ENCODE measurements at regions not wholly inside any gene's neighbourhood (a gene's known extent, or its start where the extent isn't known, plus 50 kb on each side); places are given as distances from the start of the nearest gene placed in this dataset.

GRCh38 chr2:56455642-56456041 lies 271.9 kb downstream of the CCDC85A start:
- no peaks in the 10 kb centered on the region for H3K36me3 ChIP-seq (ENCODE audit: low read depth)
- no peaks in the 10 kb centered on the region for H3K4me1 ChIP-seq (ENCODE audit: low read depth)
- ATAC-seq = no peak
- TF ChIP-seq CTCF (IDR thresholded peaks at IDR 0.05) = no peak
- intact Hi-C loops (cut with DNase I, micrococcal nuclease) = no loop called here
- no peaks in the 10 kb centered on the region for H3K9me3 ChIP-seq
- no peak overlapping the region for H3K4me3 ChIP-seq
- DNase-seq = no peak

- H3K9me3 ChIP-seq = no peaks in the 10 kb centered on the region
- DNase-seq (no peak), ATAC-seq (no peak)
- no peak for TF ChIP-seq CTCF (IDR thresholded peaks at IDR 0.05)
- H3K4me3 ChIP-seq = no peak overlapping the region
- intact Hi-C loops (cut with DNase I, micrococcal nuclease) = no loop called here
- no peaks in the 10 kb centered on the region for H3K4me1 ChIP-seq (ENCODE audit: low read depth)
- no peaks in the 10 kb centered on the region for H3K36me3 ChIP-seq (ENCODE audit: low read depth)
These were observed 273.0 kb downstream of the CCDC85A start for GRCh38 chr2:56456791-56457190.

- no peaks in the 10 kb centered on the region for H3K9me3 ChIP-seq
- no peak for ATAC-seq
- no peaks in the 10 kb centered on the region for H3K4me1 ChIP-seq (ENCODE audit: low read depth)
- H3K4me3 ChIP-seq = no peak overlapping the region
- no peak for TF ChIP-seq CTCF (IDR thresholded peaks at IDR 0.05)
- no peaks in the 10 kb centered on the region for H3K36me3 ChIP-seq (ENCODE audit: low read depth)
- DNase-seq = no peak
- intact Hi-C loops (cut with DNase I, micrococcal nuclease) = no loop called here
These were observed 276.7 kb downstream of the CCDC85A start for GRCh38 chr2:56460508-56460907.

GRCh38 chr2:56464066-56464465 lies 280.3 kb downstream of the CCDC85A start:
- Histone ChIP-seq H3K4me3 (no peak overlapping the region), H3K4me1 (ENCODE audit: low read depth) (no peaks in the 10 kb centered on the region), H3K9me3 (no peaks in the 10 kb centered on the region), H3K36me3 (ENCODE audit: low read depth) (no peaks in the 10 kb centered on the region)
- ATAC-seq = no peak
- no peak for TF ChIP-seq CTCF (IDR thresholded peaks at IDR 0.05)
- no peak for DNase-seq
- intact Hi-C loops (cut with DNase I, micrococcal nuclease) = no loop called here

- H3K4me1 ChIP-seq (ENCODE audit: low read depth) = no peaks in the 10 kb centered on the region
- TF ChIP-seq CTCF (IDR thresholded peaks at IDR 0.05) = no peak
- DNase-seq (no peak), ATAC-seq (no peak)
- no peaks in the 10 kb centered on the region for H3K36me3 ChIP-seq (ENCODE audit: low read depth)
- intact Hi-C loops (cut with DNase I, micrococcal nuclease) = no loop called here
- no peaks in the 10 kb centered on the region for H3K9me3 ChIP-seq
- H3K4me3 ChIP-seq = no peak overlapping the region
These were observed 280.8 kb downstream of the CCDC85A start for GRCh38 chr2:56464613-56465012.

GRCh38 chr2:56465491-56465890 lies 281.7 kb downstream of the CCDC85A start:
- ATAC-seq (no peak), DNase-seq (no peak)
- intact Hi-C loops (cut with DNase I, micrococcal nuclease) = no loop called here
- H3K4me3 ChIP-seq = no peak overlapping the region
- H3K4me1 ChIP-seq (ENCODE audit: low read depth) = no peaks in the 10 kb centered on the region
- H3K9me3 ChIP-seq = no peaks in the 10 kb centered on the region
- no peak for TF ChIP-seq CTCF (IDR thresholded peaks at IDR 0.05)
- H3K36me3 ChIP-seq (ENCODE audit: low read depth) = no peaks in the 10 kb centered on the region
